ENCODE measurements at regions not wholly inside any gene's neighbourhood (a gene's known extent, or its start where the extent isn't known, plus 50 kb on each side); places are given as distances from the start of the nearest gene placed in this dataset.
"Not testable (repeated sequence)": the region's sequence is repeated elsewhere in the genome, so short reads cannot be mapped to it uniquely, and the experiment has no call there.

DNA sequence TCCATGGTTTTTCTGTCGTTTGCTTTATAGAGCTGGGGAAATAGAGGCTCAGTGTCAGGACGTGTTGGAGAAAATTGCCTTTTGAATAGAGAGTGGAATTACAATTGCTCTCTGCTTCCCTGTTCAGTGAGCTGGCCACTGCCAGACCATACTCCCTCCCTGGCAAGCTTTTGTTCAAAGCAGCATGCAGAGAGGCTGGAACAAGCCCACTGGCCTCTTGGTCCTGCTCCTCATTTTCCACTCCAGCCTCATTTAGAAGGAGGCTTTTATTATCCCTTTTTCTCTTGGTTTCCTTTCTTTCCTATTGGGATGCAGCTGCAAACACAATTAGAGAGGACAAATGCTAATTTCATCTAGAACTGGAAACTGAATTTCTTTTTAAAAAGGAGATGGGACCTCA lies 302.2 kb upstream of the PODXL start:
- no peak for DNase-seq (ENCODE audit: low read depth)

DNA sequence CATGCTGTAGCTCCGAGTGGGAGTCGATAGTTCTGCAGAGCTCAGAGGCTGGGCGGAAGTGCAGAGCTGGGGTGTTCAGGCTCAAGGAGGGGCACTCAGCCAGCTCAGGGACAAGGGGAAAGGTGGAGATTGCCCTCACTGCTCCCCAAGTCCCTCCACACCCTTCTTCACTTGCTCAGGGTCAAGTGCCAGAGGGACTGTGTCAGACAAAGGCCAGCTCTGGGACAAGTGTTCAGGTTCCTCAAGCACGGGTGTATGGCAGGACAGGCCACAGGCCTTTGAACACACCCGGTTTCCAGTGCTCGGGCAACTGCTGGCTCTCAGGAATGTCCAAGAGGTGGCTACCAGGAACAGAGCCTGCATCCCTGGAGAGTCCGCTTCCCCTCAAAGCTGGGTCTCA lies 293.0 kb upstream of the PODXL start:
- no peak for DNase-seq (ENCODE audit: low read depth)

DNA sequence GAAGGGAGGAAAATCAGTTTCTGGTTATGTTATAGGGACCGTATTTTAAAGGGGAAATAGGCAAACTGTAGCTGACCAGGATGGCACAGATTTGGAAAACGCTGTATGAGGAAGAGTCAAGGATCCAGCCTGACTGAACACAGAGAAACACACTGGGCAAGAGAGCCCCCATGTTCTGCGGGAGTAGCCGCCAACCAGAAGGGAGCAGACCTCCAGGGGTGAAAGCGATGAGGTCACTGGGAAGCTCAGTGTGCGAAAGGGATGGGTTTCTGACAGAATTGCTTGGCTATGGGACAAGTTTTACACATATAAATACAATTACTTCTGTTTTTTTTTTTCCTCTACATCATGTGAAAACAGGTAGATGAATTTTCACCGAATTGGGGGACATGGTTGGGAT lies 291.6 kb upstream of the PODXL start:
- DNase-seq (ENCODE audit: low read depth) = no peak

DNA sequence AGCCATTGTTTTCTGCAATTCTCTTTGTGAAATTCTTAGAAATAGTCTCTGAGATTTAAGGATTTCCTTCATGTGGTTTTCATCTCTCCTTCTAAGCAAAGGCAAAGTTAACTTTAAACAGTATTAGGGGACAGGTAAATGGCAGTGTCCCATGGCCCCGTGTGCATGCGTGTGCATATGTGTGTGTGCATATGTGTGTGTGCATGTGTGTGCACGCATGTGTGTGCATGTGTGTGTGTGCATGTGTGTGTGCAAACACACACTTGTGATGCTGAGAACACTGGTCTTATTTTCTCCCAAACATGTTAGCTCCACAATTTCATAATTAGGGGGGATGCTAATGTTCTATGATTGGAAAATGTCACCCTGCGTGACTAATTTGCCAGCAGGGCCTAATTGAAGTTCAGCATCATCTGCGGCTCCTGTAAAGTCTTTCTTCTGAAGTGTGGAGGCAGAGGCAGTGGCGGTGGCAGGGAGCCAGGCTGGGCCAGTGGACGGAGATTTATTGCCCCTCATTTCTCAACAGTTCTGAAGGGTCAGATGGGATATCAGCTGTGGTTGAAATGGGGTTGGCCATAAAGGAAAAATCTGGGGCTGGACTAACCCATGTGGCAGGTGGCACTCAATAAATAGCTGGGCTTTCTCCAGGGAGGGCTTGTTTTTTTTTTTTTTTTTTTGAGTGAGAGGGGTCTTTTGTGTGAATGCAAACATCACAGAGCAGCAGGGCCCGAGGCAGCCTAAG lies 289.3 kb upstream of the PODXL start:
- DNase-seq (ENCODE audit: low read depth) = no peak

DNA sequence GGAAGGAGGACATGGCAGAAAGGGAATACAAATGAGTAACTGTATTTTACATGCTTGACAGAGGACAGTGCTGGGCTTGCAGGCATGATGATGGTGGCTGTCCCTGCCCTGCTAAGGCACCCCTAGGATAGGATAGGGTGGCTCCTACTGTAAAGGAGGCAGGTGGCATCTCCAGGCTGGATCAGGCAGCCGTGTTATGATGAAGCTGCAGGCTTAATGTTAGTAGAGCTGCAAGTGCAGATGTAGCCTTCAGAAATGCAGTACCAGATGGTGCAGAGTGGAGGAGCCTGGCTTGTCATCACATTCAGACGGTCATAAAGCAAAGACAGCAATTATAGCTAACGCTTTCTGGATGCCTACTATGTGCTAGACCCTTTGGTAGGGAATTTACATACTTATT lies 287.9 kb upstream of the PODXL start:
- DNase-seq (ENCODE audit: low read depth) = no peak

DNA sequence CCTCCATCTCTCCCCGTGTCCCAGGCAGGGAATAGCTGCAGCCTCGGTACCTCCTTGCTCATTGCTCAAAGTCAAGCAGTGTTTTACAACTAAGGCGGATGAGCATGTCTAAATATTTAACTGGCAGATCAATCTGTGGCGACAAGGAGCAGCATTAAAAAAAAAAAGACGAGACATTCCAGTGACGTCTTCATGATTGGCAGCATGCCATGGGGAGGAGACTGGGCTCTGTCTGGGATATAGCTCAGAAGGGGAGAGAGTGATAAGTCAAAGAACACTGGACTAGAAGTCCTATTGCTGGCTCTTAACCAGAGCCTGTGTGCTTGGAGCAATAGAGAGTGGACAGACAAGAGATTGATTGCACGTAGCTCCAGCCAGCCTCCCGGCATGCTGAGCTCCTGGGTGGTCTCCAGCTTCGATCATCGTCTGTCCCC lies 287.5 kb upstream of the PODXL start:
- no peak for DNase-seq (ENCODE audit: low read depth)

DNA sequence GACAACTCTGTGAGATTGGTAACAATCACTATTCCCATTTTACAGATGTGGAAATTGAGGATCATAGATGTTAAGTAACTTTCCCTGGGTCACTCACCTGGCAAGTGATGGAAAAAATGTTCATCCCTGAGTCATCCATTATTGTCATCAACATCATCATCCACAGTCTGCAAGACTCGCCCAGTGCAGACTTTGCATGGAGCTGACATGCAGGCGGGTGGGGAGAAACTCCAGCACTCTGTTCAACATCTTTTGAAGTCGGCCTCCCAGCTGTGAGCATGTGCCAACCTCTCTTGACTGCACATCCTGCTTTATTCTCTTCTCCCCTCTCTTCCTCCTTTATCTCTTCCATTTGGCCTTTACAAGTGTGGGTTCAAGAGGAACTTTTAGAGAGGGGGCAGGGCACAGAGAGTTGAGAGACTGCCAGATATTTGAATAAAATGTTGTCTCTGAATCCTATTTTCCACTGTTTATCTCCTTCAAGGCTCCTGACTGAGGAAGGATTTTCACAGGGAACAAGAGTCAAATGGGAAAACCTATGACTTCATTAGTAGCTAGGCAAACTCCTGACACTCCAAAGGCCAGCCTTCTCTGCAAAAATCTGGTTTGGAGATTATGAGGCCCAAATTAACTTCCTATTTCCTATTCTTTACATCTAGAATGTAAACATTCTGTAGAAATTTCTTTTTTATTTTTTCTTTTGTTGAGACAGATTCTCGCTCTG lies 283.7 kb upstream of the PODXL start:
- DNase-seq (ENCODE audit: low read depth) = no peak

DNA sequence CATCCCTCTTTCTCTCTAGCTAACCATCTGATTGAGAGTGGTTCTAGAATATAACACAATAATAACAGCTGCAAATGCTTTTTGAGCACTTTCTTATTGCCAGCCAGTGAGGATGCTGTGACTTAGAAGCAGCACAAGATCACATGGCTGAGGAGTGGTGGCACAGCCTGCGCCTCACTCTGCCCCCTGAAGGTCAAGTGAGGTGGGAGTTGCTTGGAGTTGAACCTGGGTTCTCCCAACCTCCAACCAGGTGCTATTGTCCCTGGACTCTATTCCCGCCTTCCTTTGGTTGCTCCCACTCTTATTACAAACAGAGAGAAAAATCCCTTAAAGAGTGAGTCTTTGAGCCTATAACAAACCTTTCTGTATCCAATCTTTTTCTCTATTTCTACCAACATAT lies 280.3 kb upstream of the PODXL start:
- no peak for DNase-seq (ENCODE audit: low read depth)

DNA sequence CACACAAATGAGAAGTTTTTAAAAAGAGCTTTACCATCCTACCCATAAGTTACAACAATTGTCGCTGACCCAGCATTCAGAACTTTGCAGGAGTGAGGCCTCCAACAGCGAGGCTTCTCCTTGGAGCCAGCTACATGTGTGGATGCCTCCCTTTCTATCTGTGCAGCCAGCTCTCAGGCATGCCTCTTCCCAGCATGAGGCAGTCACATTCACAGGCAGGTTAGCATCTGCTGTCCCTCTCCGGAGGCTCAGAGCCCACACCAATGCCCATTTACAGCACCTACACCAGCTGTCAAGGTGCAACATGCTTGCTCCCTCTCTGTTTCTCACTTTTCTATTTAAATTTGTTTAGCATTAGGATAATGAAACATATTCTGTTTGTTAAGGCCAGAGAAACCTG lies 278.7 kb upstream of the PODXL start:
- no peak for DNase-seq (ENCODE audit: low read depth)

DNA sequence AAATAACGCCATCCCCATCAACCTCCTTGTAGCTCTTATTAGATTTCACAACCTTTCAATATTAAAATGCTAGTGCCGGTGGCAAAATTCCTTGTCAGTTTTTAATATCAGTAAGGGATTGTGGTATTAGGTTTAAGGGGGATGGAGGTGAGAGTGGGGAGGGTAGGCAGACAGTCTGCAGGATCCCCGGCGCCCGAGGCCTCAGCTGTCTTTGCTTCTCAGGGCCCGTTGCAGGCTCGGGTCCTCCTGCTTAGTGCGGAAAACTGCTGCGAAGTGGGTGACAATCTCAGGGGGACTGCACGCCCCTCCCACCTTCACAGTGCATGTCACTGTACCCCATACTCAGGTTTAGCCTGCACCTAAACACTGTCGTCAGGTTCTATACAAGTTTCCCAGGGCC lies 274.3 kb upstream of the PODXL start:
- no peak for DNase-seq (ENCODE audit: low read depth)

DNA sequence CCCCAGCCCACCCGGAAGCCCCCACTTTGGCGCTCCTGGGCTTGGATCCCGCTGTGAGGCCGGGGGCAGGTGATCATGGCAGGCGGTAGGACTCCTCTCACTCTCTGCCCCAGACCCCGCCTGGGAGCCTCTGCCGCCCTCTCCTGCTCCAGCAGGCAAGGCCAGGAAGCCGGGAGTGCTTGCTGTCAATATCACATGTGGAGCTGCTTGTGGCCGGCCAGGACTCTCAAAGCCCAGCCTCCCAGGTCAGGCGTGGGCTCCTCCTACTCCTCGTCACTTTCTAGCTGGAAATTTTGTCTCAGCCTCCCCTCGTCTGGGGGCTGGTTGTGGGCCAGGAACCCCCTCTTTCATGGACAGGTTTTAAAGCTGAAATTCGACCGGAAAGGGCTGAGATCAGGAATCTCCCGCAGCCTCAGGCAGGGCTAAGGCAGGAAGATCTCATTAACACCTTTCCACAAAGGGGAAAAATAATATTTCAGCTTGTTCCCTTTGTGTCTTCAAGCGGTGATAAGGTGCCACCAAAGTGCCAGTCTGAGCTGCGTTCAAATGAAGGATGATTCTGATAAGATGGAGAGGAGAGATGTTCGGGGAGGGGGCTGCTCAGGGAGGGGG lies 273.6 kb upstream of the PODXL start:
- DNase-seq (ENCODE audit: low read depth) = no peak

DNA sequence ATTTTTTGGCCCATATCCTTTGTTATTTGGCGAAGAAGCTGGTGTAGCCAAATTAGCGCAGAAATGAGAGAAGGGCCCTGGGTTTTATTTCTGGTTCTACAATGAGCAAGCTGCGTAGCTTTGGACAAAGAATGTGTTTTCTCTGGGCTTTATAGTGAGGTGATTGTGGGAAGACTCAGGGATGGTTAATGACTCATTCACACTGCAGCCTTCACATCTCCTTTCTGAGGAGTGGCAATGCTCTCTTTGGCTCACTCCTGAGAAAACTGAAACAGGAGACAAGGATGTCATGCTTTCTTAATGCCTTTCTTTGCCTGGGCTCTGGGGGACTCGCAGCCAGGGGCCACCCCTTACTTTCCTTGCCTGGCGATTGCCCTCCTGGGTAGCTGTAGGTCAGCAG lies 271.0 kb upstream of the PODXL start:
- no peak for DNase-seq (ENCODE audit: low read depth)

DNA sequence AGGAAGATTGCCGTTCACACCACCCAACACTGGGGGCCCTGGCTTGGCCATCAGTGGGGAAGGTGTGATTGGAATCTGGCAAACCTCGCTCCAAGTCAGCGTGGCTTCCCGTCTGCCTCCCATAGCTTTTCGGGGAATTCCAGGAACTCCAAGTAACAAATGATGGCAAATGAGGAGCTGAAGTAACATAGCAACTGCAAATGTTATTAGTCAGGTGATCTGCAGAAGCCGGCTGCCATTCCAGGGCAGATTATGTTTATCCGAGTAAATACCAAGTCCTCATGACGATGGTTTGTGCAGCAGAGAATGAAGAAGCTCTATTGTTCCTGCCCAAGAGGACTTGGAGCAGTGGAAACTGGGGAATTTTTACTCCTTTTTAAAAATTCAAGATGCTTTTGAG lies 270.5 kb upstream of the PODXL start:
- DNase-seq (ENCODE audit: low read depth) = no peak

DNA sequence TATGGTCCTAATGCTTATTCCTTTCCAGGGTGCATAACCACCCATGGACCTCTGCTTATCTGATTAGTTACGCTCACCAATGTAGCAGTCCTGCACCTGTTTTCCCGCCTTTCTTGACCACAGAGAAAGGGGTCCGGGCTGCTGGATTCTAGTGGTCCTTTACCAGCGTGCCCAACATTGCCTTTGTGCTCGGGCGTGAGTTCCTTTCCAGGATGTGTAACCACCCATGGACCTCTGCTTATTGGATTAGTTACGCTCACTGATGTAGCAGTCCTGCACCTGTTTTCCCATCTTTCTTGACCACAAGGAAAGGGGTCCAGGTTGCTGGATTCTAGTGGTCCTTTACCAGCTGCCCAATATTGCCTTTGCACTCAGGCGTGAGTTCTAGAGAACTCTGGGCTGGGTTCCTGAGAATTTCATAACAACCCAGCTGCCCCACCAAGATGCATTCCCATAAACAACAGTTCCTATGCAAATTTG lies 267.6 kb upstream of the PODXL start:
- DNase-seq (ENCODE audit: low read depth) = not testable (repeated sequence)

DNA sequence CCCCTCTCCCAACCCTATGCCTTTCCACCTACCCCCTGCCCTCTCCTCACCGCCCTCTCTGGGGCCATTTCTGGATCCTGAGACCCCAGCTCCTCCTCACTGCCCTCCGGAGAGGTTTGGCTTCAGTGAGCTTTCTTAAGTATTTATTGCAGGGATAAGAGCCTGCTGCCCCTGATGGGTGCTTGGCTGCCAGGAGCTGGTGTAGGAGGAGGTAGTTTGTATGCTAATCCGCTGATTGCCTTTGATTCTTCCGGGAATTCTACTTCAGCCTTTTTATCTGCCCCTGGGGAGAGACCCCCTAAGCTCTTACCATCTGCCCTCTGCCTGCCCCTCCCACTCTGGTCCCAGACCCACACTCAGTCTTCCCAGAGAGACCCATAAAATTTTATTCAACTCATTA lies 263.5 kb upstream of the PODXL start:
- no peak for DNase-seq (ENCODE audit: low read depth)

DNA sequence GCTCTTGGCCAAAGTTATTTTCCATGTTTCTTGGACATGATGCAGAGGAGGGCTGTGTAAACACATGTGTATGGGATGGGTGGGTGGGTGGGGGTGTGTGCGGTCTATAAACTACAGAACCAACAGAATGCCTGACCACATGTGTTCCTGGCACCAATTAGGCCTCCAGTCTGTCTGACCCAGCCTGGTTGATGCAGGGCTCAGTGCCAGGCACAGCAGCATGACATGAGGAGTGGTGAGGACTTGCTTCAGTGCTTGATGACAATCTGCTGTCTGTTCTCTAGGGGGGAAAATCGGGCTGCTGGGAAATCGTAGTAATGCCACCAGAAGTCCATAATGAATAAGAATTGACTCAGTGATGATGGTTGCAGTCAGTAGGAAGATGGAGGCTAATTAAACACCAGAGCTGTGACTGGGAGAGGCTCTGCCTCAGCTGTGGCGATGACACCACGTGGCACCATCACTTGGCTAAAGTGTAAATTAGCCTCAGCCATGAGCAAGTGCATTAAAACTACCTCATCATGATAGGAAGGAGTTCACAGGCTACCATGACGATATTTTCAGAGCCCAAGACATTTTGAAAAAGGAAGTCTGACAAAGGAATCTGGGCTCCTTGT lies 260.1 kb upstream of the PODXL start:
- no peak for DNase-seq (ENCODE audit: low read depth)

DNA sequence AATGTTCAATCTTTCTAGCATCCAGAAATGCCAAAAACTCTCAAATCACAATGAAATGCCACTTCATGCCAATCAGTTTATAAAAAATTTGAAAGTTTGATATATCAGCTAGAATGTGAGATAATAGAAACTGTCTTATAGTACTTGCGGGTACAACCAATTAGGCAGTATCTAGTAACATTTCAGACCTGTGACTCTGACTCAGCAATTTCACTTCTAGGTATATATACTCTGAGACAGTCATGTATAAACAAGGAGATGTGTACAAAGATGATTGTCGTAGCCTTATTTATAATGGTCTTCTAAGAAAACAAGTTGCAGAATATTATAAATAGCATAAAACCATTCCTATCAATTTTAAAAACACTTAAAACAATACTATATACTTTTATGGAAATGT lies 252.3 kb upstream of the PODXL start:
- no peak for DNase-seq (ENCODE audit: low read depth)

DNA sequence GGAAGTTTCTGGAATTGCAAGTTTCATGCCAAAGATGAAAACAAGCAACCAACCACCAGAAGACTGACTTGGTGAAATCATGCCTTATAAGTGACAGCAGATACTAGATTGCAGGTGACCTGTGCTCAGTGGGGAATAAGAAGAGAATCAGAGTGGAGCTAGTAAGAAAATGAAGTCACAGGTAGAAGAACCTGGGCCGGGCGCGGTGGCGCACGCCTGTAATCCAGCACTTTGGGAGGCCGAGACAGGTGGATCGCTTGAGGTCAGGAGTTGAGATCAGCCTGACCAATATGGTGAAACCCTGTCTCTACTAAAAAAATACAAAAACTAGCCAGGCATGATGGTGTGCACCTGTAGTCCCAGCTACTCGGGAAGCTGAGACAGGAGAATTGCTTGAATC lies 251.7 kb upstream of the PODXL start:
- not testable (repeated sequence) for DNase-seq (ENCODE audit: low read depth)

DNA sequence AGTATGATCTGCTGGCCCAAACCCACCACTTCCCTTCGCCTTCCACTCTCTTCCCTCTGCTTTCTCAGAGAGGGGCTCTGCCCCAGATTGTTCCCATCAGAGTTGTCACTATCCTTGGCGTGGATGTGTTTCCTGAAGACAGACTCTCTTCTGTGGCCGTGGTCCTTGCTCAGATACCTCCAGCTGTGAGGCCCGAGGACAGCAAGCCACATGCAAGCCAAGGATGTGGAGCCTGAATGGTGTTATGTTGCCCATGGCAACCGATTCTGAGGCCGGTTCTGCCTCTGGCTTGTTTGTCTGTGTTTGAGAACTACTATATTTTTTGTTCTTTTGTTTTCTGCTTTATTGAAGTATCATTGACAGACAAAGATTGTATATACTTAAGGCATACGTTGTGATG lies 247.4 kb upstream of the PODXL start:
- no peak for DNase-seq (ENCODE audit: low read depth)

DNA sequence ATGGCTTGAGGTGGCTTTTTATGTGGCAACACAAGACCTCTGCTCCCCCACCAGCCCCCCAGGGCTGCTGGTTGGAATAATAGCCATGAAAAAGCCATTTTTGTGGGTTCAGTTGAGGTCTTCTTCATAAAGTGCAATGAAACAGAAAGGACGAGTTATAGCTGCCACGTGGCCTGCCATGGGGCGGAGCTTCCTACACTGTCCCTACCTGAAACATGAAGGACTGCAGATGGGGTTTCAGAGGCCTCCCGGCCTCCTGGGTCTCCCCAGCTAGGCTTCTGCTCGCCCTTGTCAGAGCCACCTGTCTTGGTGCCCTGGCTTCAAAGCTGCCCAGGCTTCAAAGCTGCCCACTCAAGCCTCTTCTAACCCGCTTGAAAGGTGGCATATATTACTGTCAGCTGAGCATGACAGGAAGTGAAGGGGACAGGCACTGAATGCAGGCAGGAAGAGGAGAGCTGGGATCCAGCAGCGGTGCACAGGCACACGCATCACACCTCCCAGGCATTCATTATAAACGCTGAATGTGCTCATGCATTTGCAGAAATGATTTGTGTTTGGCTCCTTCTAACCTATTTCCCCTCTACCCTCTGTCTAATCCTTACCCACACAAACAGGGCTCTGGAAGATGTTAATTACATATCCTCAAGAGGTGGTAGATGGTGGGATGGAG lies 245.9 kb upstream of the PODXL start:
- DNase-seq (ENCODE audit: low read depth) = no peak

DNA sequence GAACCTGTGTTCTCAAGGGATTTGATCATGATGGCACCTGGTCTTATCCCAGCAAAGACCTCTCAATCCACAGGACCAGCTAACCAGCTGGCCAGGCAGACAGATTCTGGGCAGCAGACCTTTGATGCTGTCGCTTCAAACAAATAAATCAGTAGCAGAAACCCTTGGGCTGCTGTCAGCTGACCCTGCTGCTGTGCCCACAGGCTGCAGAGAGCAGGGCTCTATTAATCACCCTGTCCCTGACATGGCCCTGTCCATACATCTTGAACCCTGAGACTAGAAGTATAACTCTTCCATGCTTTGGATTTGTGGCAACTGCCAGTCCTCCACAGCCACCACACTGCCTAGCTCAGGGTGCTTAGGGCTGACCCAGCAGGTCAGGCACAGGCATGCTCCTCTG lies 244.1 kb upstream of the PODXL start:
- no peak for DNase-seq (ENCODE audit: low read depth)

DNA sequence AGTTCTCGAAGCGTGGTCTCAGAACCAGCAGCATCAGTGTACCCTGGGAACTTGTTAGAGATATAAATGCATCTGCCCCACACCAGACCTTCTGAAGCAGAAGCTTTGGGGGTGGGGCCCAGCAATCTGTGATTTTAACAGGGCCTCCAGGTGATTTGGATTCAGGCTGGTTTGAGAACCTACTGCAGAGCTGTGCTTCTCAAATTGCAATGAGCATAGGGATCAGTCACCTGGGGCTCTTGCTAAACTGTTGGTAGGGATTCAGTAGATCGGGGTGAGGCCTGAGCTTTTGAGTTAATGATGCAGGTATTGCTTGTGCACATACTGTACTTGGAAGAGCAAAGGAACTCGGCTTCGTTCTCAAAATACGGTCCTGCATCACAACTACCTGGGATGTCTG lies 243.6 kb upstream of the PODXL start:
- no peak for DNase-seq (ENCODE audit: low read depth)

Data from T-helper 22 cell (primary cell).